HEK293 (cell line): ENCODE measurements at regions not wholly inside any gene's neighbourhood (a gene's known extent, or its start where the extent isn't known, plus 50 kb on each side); places are given as distances from the start of the nearest gene placed in this dataset.

Experiments
- CTCF ChIA-PET: fragments of 350-600 bp; formaldehyde crosslinking; extraction: SDS; loops from one replicate; lab custom pipeline; 2021; ENCODE audit warnings: antibody characterized with exemption; lab: Yijun Ruan, JAX
- POLR2A ChIA-PET: fragments of 300-600 bp; formaldehyde crosslinking; extraction: SDS; loops from one replicate; lab custom pipeline; 2020; ENCODE audit warnings: antibody characterized with exemption, inconsistent platforms; lab: Yijun Ruan, JAX
- H3K27ac ChIP-seq: fragments of 200-500 bp; sonication (Bioruptor generic); 2 replicates; pipeline ENCODE4 v1.5.1; 2014; ENCODE audit warnings: low read depth, low read length, control low read depth, inconsistent platforms; ENCODE audit errors: extremely low read depth
- H3K36me3 ChIP-seq, 2 experiments: fragments of 200-500 bp in 1 of 2; sonication (Bioruptor generic) in 1 of 2; 1 replicate in 1 of 2; 2 replicates in 1 of 2; pipeline ENCODE4 v1.5.1; 2014 to 2017; ENCODE audit warnings: inconsistent platforms in 2 of 2, low read length in 2 of 2; ENCODE audit not compliant: control insufficient read depth in 2 of 2, insufficient read depth in 1 of 2
- H3K4me1 ChIP-seq: fragments of 200-500 bp; sonication (Bioruptor generic); 2 replicates; pipeline ENCODE4 v1.5.1; 2014; ENCODE audit warnings: mild to moderate bottlenecking, low read length, inconsistent platforms; ENCODE audit not compliant: control insufficient read depth, insufficient read depth
- H3K4me3 ChIP-seq: 2 replicates; pipeline ENCODE4 v1.5.1; 2011; ENCODE audit warnings: low read depth, mild to moderate bottlenecking, control low read depth, low read length, moderate library complexity
- H3K9me3 ChIP-seq: fragments of 200-500 bp; sonication (Bioruptor generic); 2 replicates; pipeline ENCODE4 v1.5.1; 2014; ENCODE audit warnings: low read depth, low read length, inconsistent platforms; ENCODE audit not compliant: control insufficient read depth, insufficient read depth
- GLI4 ChIP-seq: fragments of 450-650 bp; formaldehyde crosslinking; IDR thresholded peaks from 2 replicates; pipeline ENCODE4 v1.5.1; 2016; ENCODE audit warnings: missing biosample characterization, missing genetic modification characterization
- KLF10 ChIP-seq: fragments of 450-650 bp; IDR thresholded peaks from 2 replicates; pipeline ENCODE4 v1.5.1; 2018; ENCODE audit warnings: missing biosample characterization, mild to moderate bottlenecking, missing genetic modification characterization
- KLF9 ChIP-seq: fragments of 450-650 bp; formaldehyde crosslinking; IDR thresholded peaks from 2 replicates; pipeline ENCODE4 v1.5.1; 2016; ENCODE audit warnings: missing biosample characterization, missing genetic modification characterization, low read depth
- MEIS1 ChIP-seq: sonication (generic); formaldehyde crosslinking; IDR thresholded peaks from 2 replicates; pipeline ENCODE4 v1.8.1; 2022; ENCODE audit warnings: missing genetic modification reagents, mild to moderate bottlenecking, borderline replicate concordance
- ZEB2 ChIP-seq: fragments of 450-650 bp; formaldehyde crosslinking; IDR thresholded peaks from 2 replicates; pipeline ENCODE4 v1.5.1; 2016; ENCODE audit warnings: missing biosample characterization, missing genetic modification characterization
- ZNF138 ChIP-seq: fragments of 450-650 bp; formaldehyde crosslinking; IDR thresholded peaks from 2 replicates; pipeline ENCODE4 v1.5.1; 2016; ENCODE audit warnings: missing biosample characterization, missing genetic modification characterization, borderline replicate concordance
- ZNF146 ChIP-seq: fragments of 450-650 bp; formaldehyde crosslinking; IDR thresholded peaks from 2 replicates; pipeline ENCODE4 v1.5.1; 2016; ENCODE audit warnings: missing biosample characterization, missing genetic modification characterization
- ZNF19 ChIP-seq: fragments of 450-650 bp; formaldehyde crosslinking; IDR thresholded peaks from 2 replicates; pipeline ENCODE4; 2016; ENCODE audit warnings: missing biosample characterization, missing genetic modification characterization, low read depth
- ZNF350 ChIP-seq: fragments of 450-650 bp; formaldehyde crosslinking; IDR thresholded peaks from 2 replicates; pipeline ENCODE4 v1.5.0; 2017; ENCODE audit warnings: missing biosample characterization, mild to moderate bottlenecking, missing genetic modification characterization
- ZNF366 ChIP-seq: fragments of 450-650 bp; formaldehyde crosslinking; conservative IDR thresholded peaks from 2 replicates; pipeline ENCODE4 v1.5.1; 2016; ENCODE audit warnings: missing biosample characterization, missing genetic modification characterization
- ZNF449 ChIP-seq: fragments of 450-650 bp; formaldehyde crosslinking; IDR thresholded peaks from 2 replicates; pipeline ENCODE4 v1.5.1; 2017; ENCODE audit warnings: missing biosample characterization, mild to moderate bottlenecking, missing genetic modification characterization, moderate library complexity
- ZNF514 ChIP-seq: fragments of 450-650 bp; formaldehyde crosslinking; IDR thresholded peaks from 2 replicates; pipeline ENCODE4 v1.5.1; 2016; ENCODE audit warnings: missing biosample characterization, missing genetic modification characterization
- ZNF544 ChIP-seq: fragments of 450-650 bp; formaldehyde crosslinking; IDR thresholded peaks from 2 replicates; pipeline ENCODE4 v1.5.0; 2017; ENCODE audit warnings: missing biosample characterization, missing genetic modification characterization
- ZNF571 ChIP-seq: fragments of 450-650 bp; formaldehyde crosslinking; IDR thresholded peaks from 2 replicates; pipeline ENCODE4 v1.5.0; 2017; ENCODE audit warnings: missing biosample characterization, missing genetic modification characterization
- ZNF658 ChIP-seq: fragments of 450-650 bp; formaldehyde crosslinking; IDR thresholded peaks from 2 replicates; pipeline ENCODE4; 2016; ENCODE audit warnings: missing biosample characterization, missing genetic modification characterization
- ZNF692 ChIP-seq: fragments of 450-650 bp; formaldehyde crosslinking; IDR thresholded peaks from 2 replicates; pipeline ENCODE4 v1.5.1; 2016; ENCODE audit warnings: missing biosample characterization, missing genetic modification characterization
- ZNF776 ChIP-seq: fragments of 450-650 bp; formaldehyde crosslinking; IDR thresholded peaks from 2 replicates; pipeline ENCODE4 v1.5.0; 2017; ENCODE audit warnings: missing biosample characterization, missing genetic modification characterization, borderline replicate concordance
- ZSCAN4 ChIP-seq: fragments of 450-650 bp; formaldehyde crosslinking; IDR thresholded peaks from 2 replicates; pipeline ENCODE4 v1.5.1; 2017; ENCODE audit warnings: missing biosample characterization, missing genetic modification characterization
- ZSCAN5A ChIP-seq: fragments of 450-650 bp; formaldehyde crosslinking; IDR thresholded peaks from 2 replicates; pipeline ENCODE4 v1.5.1; 2016; ENCODE audit warnings: missing biosample characterization, missing genetic modification characterization

GRCh38 chr2:161052214-161052613 is 108.0 kb upstream of the TANK start (continued):
- TF ChIP-seq ZSCAN4 (tag by site-specific recombination), result no peak
- no peak for TF ChIP-seq ZNF514 (tag by site-specific recombination)
- no peak for TF ChIP-seq ZNF692 (tag by site-specific recombination)
- TF ChIP-seq, all 188 proteins: peak for 0

GRCh38 chr2:161055289-161055688 is 104.9 kb upstream of the TANK start:
- no peak for TF ChIP-seq KLF10 (tag by site-specific recombination)
- no peak for TF ChIP-seq GLI4
- H3K36me3 ChIP-seq, result no peaks in the 10 kb centered on the region
- ChIA-PET POLR2A (no interaction called here), CTCF (interaction anchor here (0.5 to 2.1 kb wide), 2 partner anchors 9 to 177 kb away, joined by 3 to 12 read pairs; no protein-coding TSS in a partner anchor)
- no peaks in the 10 kb centered on the region for H3K9me3 ChIP-seq
- H3K4me3 ChIP-seq, result no peak overlapping the region
- H3K4me1 ChIP-seq, result no peaks in the 10 kb centered on the region
- no peak overlapping the region for H3K27ac ChIP-seq

- CTCF ChIA-PET, result interaction anchor here (0.6 to 0.7 kb wide), 2 partner anchors 24 to 963 kb away, joined by 3 read pairs; no protein-coding TSS in a partner anchor
- Histone ChIP-seq H3K4me1 (no peaks in the 10 kb centered on the region), H3K27ac (no peak overlapping the region), H3K4me3 (no peak overlapping the region), H3K9me3 (no peaks in the 10 kb centered on the region), H3K36me3 (no peaks in the 10 kb centered on the region)
- POLR2A ChIA-PET, result no interaction called here
- TF ChIP-seq MEIS1 (CRISPR knock-in tag) (no peak), ZNF544 (tag by site-specific recombination) (no peak), ZNF776 (tag by site-specific recombination) (no peak), ZNF449 (tag by site-specific recombination) (no peak)
Observed at GRCh38 chr2:161059388-161059787, 100.8 kb upstream of the TANK start.

- CTCF ChIA-PET, result interaction anchor here (0.6 to 1.5 kb wide), 4 partner anchors 21 to 968 kb away, joined by 3 to 5 read pairs (median 3); no protein-coding TSS in a partner anchor
- Histone ChIP-seq H3K9me3 (no peaks in the 10 kb centered on the region), H3K4me3 (no peak overlapping the region), H3K27ac (no peak overlapping the region), H3K36me3 (no peaks in the 10 kb centered on the region), H3K4me1 (no peaks in the 10 kb centered on the region)
- POLR2A ChIA-PET, result no interaction called here
- TF ChIP-seq ZNF19 (no peak), ZNF571 (tag by site-specific recombination) (no peak), ZNF138 (tag by site-specific recombination) (no peak), ZNF350 (tag by site-specific recombination) (no peak), ZNF146 (tag by site-specific recombination) (no peak), ZSCAN5A (no peak), ZNF692 (tag by site-specific recombination) (no peak), KLF9 (no peak), ZNF658 (tag by site-specific recombination) (no peak), ZEB2 (tag by site-specific recombination) (no peak), ZNF366 (no peak)
Observed at GRCh38 chr2:161061786-161062185, 98.4 kb upstream of the TANK start.
